NB4 (cell line): ENCODE measurements at regions not wholly inside any gene's neighbourhood (a gene's known extent, or its start where the extent isn't known, plus 50 kb on each side); places are given as distances from the start of the nearest gene placed in this dataset.

Experiments
- MAX ChIP-seq: IDR thresholded peaks from 2 replicates; pipeline ENCODE4 v1.6.1; 2011; ENCODE audit warnings: low read depth, low read length
- POLR2A ChIP-seq: IDR thresholded peaks from 2 replicates; pipeline ENCODE4 v1.6.1; 2011; ENCODE audit warnings: mild to moderate bottlenecking; ENCODE audit not compliant: insufficient read length; ENCODE audit errors: extremely low read depth
- TF ChIP-seq, protein P1 (sequence below): IDR thresholded peaks from one replicate; pipeline ENCODE4 v1.5.1; 2012; ENCODE audit warnings: low read depth, low read length

- TF ChIP-seq, protein P1, sequence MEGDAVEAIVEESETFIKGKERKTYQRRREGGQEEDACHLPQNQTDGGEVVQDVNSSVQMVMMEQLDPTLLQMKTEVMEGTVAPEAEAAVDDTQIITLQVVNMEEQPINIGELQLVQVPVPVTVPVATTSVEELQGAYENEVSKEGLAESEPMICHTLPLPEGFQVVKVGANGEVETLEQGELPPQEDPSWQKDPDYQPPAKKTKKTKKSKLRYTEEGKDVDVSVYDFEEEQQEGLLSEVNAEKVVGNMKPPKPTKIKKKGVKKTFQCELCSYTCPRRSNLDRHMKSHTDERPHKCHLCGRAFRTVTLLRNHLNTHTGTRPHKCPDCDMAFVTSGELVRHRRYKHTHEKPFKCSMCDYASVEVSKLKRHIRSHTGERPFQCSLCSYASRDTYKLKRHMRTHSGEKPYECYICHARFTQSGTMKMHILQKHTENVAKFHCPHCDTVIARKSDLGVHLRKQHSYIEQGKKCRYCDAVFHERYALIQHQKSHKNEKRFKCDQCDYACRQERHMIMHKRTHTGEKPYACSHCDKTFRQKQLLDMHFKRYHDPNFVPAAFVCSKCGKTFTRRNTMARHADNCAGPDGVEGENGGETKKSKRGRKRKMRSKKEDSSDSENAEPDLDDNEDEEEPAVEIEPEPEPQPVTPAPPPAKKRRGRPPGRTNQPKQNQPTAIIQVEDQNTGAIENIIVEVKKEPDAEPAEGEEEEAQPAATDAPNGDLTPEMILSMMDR: no peak
- TF ChIP-seq POLR2A: no peak
- no peak for TF ChIP-seq MAX
Measured at GRCh38 chr10:90642136-90642535, 215.7 kb downstream of the HTR7 start.
